ENCODE measurements at regions not wholly inside any gene's neighbourhood (a gene's known extent, or its start where the extent isn't known, plus 50 kb on each side); places are given as distances from the start of the nearest gene placed in this dataset.

GRCh38 chr19:34104096-34104495 is 68.2 kb upstream of the LSM14A start:
- Histone ChIP-seq H3K27ac (no peak overlapping the region), H3K4me2 (no peak overlapping the region), H3K36me3 (ENCODE audit: low read depth) (no peaks in the 10 kb centered on the region), H3K79me2 (ENCODE audit: low read depth) (no peaks in the 10 kb centered on the region), H3K9me2 (ENCODE audit: insufficient read depth) (no peaks in the 10 kb centered on the region), H3K27me3 (ENCODE audit: insufficient read depth, low read depth) (peaks cover 63% of the 10 kb centered on the region), H3K4me1 (replicated peaks; ENCODE audit: insufficient read depth) (no peaks in the 10 kb centered on the region), H4K20me1 (ENCODE audit: insufficient read depth) (no peaks in the 10 kb centered on the region), H3K4me3 (no peak overlapping the region), H3K9me3 (ENCODE audit: insufficient read depth, low read depth) (no peaks in the 10 kb centered on the region), H2AFZ (no peak overlapping the region), H3F3A (ENCODE audit: insufficient read depth, low read depth) (no peaks in the 10 kb centered on the region)
- no peak for DNase-seq
- BruUV-seq (replicated peaks), result no TSS peak
- POLR2A ChIA-PET (ENCODE audit: unreplicated experiment), result no interaction called here
- intact Hi-C loops (cut with micrococcal nuclease; ENCODE audit: unreplicated experiment), result no loop called here
- CTCF ChIA-PET, result no interaction called here
- TF ChIP-seq EZH2 (IDR thresholded peaks at IDR 0.05; ENCODE audit: low read depth) (no peak), CTCF (conservative IDR thresholded peaks at IDR 0.05) (no peak)

GRCh38 chr19:34104557-34104956 is 67.7 kb upstream of the LSM14A start:
- BruUV-seq (replicated peaks), result no TSS peak
- no peaks in the 10 kb centered on the region for H3K4me1 ChIP-seq (replicated peaks; ENCODE audit: insufficient read depth)
- H2AFZ ChIP-seq, result no peak overlapping the region
- no peaks in the 10 kb centered on the region for H3K9me3 ChIP-seq (ENCODE audit: insufficient read depth, low read depth)
- TF ChIP-seq EZH2 (IDR thresholded peaks at IDR 0.05; ENCODE audit: low read depth) (no peak), CTCF (conservative IDR thresholded peaks at IDR 0.05) (no peak)
- no peaks in the 10 kb centered on the region for H3F3A ChIP-seq (ENCODE audit: insufficient read depth, low read depth)
- ChIA-PET POLR2A (ENCODE audit: unreplicated experiment) (no interaction called here), CTCF (no interaction called here)
- H3K27ac ChIP-seq, result no peak overlapping the region
- H3K9me2 ChIP-seq (ENCODE audit: insufficient read depth), result no peaks in the 10 kb centered on the region
- intact Hi-C loops (cut with micrococcal nuclease; ENCODE audit: unreplicated experiment), result no loop called here
- DNase-seq, result no peak
- H3K79me2 ChIP-seq (ENCODE audit: low read depth), result no peaks in the 10 kb centered on the region
- no peak overlapping the region for H3K4me3 ChIP-seq
- no peaks in the 10 kb centered on the region for H4K20me1 ChIP-seq (ENCODE audit: insufficient read depth)
- H3K36me3 ChIP-seq (ENCODE audit: low read depth), result no peaks in the 10 kb centered on the region
- peaks cover 63% of the 10 kb centered on the region for H3K27me3 ChIP-seq (ENCODE audit: insufficient read depth, low read depth)
- H3K4me2 ChIP-seq, result no peak overlapping the region

GRCh38 chr19:34109596-34109995 is 62.7 kb upstream of the LSM14A start:
- no TSS peak for BruUV-seq (replicated peaks)

More at GRCh38 chr19:34109596-34109995, 62.7 kb upstream of the LSM14A start:
- Histone ChIP-seq H2AFZ (no peak overlapping the region), H3K4me3 (no peak overlapping the region), H3K4me1 (replicated peaks; ENCODE audit: insufficient read depth) (no peaks in the 10 kb centered on the region), H3K4me2 (no peak overlapping the region), H4K20me1 (ENCODE audit: insufficient read depth) (no peaks in the 10 kb centered on the region), H3K9me3 (ENCODE audit: insufficient read depth, low read depth) (no peaks in the 10 kb centered on the region), H3F3A (ENCODE audit: insufficient read depth, low read depth) (no peaks in the 10 kb centered on the region), H3K27me3 (ENCODE audit: insufficient read depth, low read depth) (peaks cover 45% of the 10 kb centered on the region), H3K9me2 (ENCODE audit: insufficient read depth) (no peaks in the 10 kb centered on the region), H3K27ac (no peak overlapping the region), H3K36me3 (ENCODE audit: low read depth) (no peaks in the 10 kb centered on the region), H3K79me2 (ENCODE audit: low read depth) (no peaks in the 10 kb centered on the region)
- no peak for DNase-seq
- intact Hi-C loops (cut with micrococcal nuclease; ENCODE audit: unreplicated experiment), result no loop called here
- POLR2A ChIA-PET (ENCODE audit: unreplicated experiment), result interaction anchor here (0.7 kb wide), 1 partner anchor 43 kb away, joined by 3 read pairs; no protein-coding TSS in a partner anchor
- CTCF ChIA-PET, result no interaction called here
- TF ChIP-seq CTCF (conservative IDR thresholded peaks at IDR 0.05) (no peak), EZH2 (IDR thresholded peaks at IDR 0.05; ENCODE audit: low read depth) (no peak)
